ENCODE measurements at regions not wholly inside any gene's neighbourhood (a gene's known extent, or its start where the extent isn't known, plus 50 kb on each side); places are given as distances from the start of the nearest gene placed in this dataset.

DNA sequence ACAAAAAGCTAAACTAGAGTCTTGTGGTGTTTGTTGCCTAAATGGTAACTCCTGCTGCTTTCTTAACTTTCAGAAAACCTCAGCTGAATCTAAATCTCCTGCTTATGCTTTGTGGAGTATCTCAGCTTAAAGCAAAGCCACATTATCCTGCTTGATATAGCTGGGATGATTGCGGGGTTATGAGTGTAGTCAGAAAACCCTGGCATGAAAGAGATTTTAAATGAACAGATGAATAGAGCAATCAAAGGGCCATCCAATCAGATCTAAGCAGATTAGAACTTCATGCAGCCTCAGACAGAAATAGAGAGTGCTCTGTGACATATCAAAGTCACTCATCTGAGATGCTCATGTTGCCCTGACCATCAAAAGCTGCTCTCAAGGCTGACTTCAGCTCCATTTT lies 305.5 kb downstream of the DMRT2 start:
- DNase-seq (ENCODE audit: low read depth) (no peak), FAIRE-seq (no peak)
- no peak for TF ChIP-seq CTCF (IDR thresholded peaks at IDR 0.05; ENCODE audit: insufficient read depth, low read length, severe bottlenecking)
- no peak overlapping the region for H3K4me3 ChIP-seq (ENCODE audit: low read depth, low read length)
- H3K36me3 ChIP-seq (ENCODE audit: control insufficient read depth, insufficient read depth, low read length): no peaks in the 10 kb centered on the region
- H3K27me3 ChIP-seq (ENCODE audit: control insufficient read depth, insufficient read depth, low read length): no peaks in the 10 kb centered on the region

- FAIRE-seq (peak; percentile 32), DNase-seq (ENCODE audit: low read depth) (no peak)
- H3K36me3 ChIP-seq (ENCODE audit: control insufficient read depth, insufficient read depth, low read length): no peaks in the 10 kb centered on the region
- H3K27me3 ChIP-seq (ENCODE audit: control insufficient read depth, insufficient read depth, low read length): no peaks in the 10 kb centered on the region
- H3K4me3 ChIP-seq (ENCODE audit: low read depth, low read length): no peak overlapping the region
- TF ChIP-seq CTCF (IDR thresholded peaks at IDR 0.05; ENCODE audit: insufficient read depth, low read length, severe bottlenecking): no peak
Measured at GRCh38 chr9:1362845-1363244, 312.7 kb downstream of the DMRT2 start.

DNA sequence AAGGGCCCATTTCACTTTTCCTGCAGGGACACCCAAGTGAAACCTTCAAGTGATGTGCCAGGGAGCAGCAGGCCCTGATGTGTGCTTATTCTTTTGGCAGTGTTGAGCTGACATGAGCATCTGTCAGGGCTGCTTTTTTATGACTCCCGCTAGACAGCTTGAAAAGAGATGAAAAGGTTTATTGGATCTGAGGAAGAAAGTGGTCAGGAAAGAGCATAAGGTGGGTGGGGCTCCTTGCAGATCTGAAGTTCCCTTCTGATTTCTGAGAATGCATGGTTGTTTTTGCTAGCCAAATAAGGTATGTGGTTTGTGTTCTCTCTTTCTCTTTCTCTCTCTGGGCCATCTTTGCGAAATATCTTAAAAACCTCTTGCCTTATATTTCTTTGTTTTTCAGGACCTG lies 316.1 kb downstream of the DMRT2 start:
- H3K4me3 ChIP-seq (ENCODE audit: low read depth, low read length): no peak overlapping the region
- FAIRE-seq (no peak), DNase-seq (ENCODE audit: low read depth) (no peak)
- H3K27me3 ChIP-seq (ENCODE audit: control insufficient read depth, insufficient read depth, low read length): no peaks in the 10 kb centered on the region
- H3K36me3 ChIP-seq (ENCODE audit: control insufficient read depth, insufficient read depth, low read length): no peaks in the 10 kb centered on the region
- no peak for TF ChIP-seq CTCF (IDR thresholded peaks at IDR 0.05; ENCODE audit: insufficient read depth, low read length, severe bottlenecking)

- FAIRE-seq (no peak), DNase-seq (ENCODE audit: low read depth) (no peak)
- TF ChIP-seq CTCF (IDR thresholded peaks at IDR 0.05; ENCODE audit: insufficient read depth, low read length, severe bottlenecking): no peak
- no peaks in the 10 kb centered on the region for H3K27me3 ChIP-seq (ENCODE audit: control insufficient read depth, insufficient read depth, low read length)
- H3K36me3 ChIP-seq (ENCODE audit: control insufficient read depth, insufficient read depth, low read length): no peaks in the 10 kb centered on the region
- H3K4me3 ChIP-seq (ENCODE audit: low read depth, low read length): no peak overlapping the region
Measured at GRCh38 chr9:1369297-1369696, 319.1 kb downstream of the DMRT2 start.

- no peak for TF ChIP-seq CTCF (IDR thresholded peaks at IDR 0.05; ENCODE audit: insufficient read depth, low read length, severe bottlenecking)
- no peak overlapping the region for H3K4me3 ChIP-seq (ENCODE audit: low read depth, low read length)
- FAIRE-seq (no peak), DNase-seq (ENCODE audit: low read depth) (no peak)
- no peaks in the 10 kb centered on the region for H3K36me3 ChIP-seq (ENCODE audit: control insufficient read depth, insufficient read depth, low read length)
- no peaks in the 10 kb centered on the region for H3K27me3 ChIP-seq (ENCODE audit: control insufficient read depth, insufficient read depth, low read length)
Measured at GRCh38 chr9:1373445-1373844, 323.3 kb downstream of the DMRT2 start.

- FAIRE-seq (no peak), DNase-seq (ENCODE audit: low read depth) (no peak)
- TF ChIP-seq CTCF (IDR thresholded peaks at IDR 0.05; ENCODE audit: insufficient read depth, low read length, severe bottlenecking): no peak
- Histone ChIP-seq H3K27me3 (ENCODE audit: control insufficient read depth, insufficient read depth, low read length) (peaks cover 4% of the 10 kb centered on the region), H3K4me3 (ENCODE audit: low read depth, low read length) (no peak overlapping the region), H3K36me3 (ENCODE audit: control insufficient read depth, insufficient read depth, low read length) (no peaks in the 10 kb centered on the region)
Measured at GRCh38 chr9:1383899-1384455, 333.8 kb downstream of the DMRT2 start.
